ENCODE measurements at regions not wholly inside any gene's neighbourhood (a gene's known extent, or its start where the extent isn't known, plus 50 kb on each side); places are given as distances from the start of the nearest gene placed in this dataset.

DNA sequence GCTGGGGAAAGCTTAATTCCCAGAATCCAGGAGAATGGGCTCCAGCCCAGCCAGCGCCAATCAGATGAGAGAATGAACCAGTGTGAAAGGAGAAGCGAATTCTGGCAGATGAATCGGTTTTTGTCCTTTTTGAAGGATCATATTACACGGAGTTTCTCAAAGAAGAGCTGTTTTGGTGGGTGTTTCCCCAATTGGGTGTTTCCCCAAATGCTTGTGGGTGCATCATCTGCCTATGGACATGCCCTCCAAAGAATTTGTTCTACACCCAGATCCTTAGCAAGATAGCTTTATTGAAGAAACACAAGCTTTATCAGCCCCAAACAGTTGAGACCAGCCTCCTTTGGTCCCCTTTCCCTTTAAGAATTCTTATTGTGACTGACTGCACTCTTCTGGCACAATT, 186.5 kb upstream of the GPR26 start:
- peaks cover 19% of the 10 kb centered on the region for H3K4me1 Mint-ChIP-seq
- H2AFZ ChIP-seq (ENCODE audit: insufficient read depth, low read depth, low read length, poor library complexity, severe bottlenecking): no peak overlapping the region
- H3K27me3 Mint-ChIP-seq (ENCODE audit: low read depth in 3 of 3): peaks cover 6 to 19% (median 17%) of the 10 kb centered on the region in 3 donors
- H3K9me3 ChIP-seq (replicated peaks in 1 of 2; ENCODE audit: control insufficient read depth in 1 of 2, insufficient read depth in 1 of 2, low read length in 2 of 2): no peaks in the 10 kb centered on the region
- WGBS (ENCODE audit: insufficient coverage): 73% methylated on average over 4 of the region's 4 CpGs
- peaks cover 0 to under 1% of the 10 kb centered on the region in 2 donors for H3K27me3 ChIP-seq (ENCODE audit: control insufficient read depth in 2 of 2, insufficient read depth in 2 of 2, low read length in 2 of 2)
- intact Hi-C loops (cut with micrococcal nuclease): no loop called here
- peaks cover 0 to 3% (median 0%) of the 10 kb centered on the region in 7 donors for H3K9me3 Mint-ChIP-seq
- H3K36me3 Mint-ChIP-seq: peaks cover 0 to 7% of the 10 kb centered on the region in 2 donors
- H3K4me3 ChIP-seq (replicated peaks in 1 of 3; ENCODE audit: low read depth in 2 of 3, low read length in 3 of 3): no peak overlapping the region
- no peaks in the 10 kb centered on the region for H4K20me1 ChIP-seq (ENCODE audit: insufficient read depth, low read length)
- H3K4me2 ChIP-seq (replicated peaks; ENCODE audit: extremely low read depth, low read length, poor library complexity, severe bottlenecking): no peak overlapping the region
- H3K79me2 ChIP-seq (ENCODE audit: insufficient read depth, low read length): no peaks in the 10 kb centered on the region
- H3K9ac ChIP-seq (ENCODE audit: insufficient read depth, low read length, poor library complexity, severe bottlenecking): no peak overlapping the region
- TF ChIP-seq CTCF (IDR thresholded peaks at IDR 0.05): no peak
- no peak for DNase-seq
- no peaks in the 10 kb centered on the region for H3K36me3 ChIP-seq (replicated peaks in 1 of 2; ENCODE audit: control insufficient read depth in 1 of 2, insufficient read depth in 2 of 2, low read length in 2 of 2)
- no peak overlapping the region for H3K27ac Mint-ChIP-seq
- no peak overlapping the region for H3K4me3 Mint-ChIP-seq
- no peak overlapping the region for H3K27ac ChIP-seq (ENCODE audit: low read depth in 1 of 2, low read length in 2 of 2)
- H3K4me1 ChIP-seq (ENCODE audit: control insufficient read depth in 1 of 2, insufficient read depth in 2 of 2, low read length in 2 of 2): peaks cover 6 to 18% of the 10 kb centered on the region in 2 donors

DNA sequence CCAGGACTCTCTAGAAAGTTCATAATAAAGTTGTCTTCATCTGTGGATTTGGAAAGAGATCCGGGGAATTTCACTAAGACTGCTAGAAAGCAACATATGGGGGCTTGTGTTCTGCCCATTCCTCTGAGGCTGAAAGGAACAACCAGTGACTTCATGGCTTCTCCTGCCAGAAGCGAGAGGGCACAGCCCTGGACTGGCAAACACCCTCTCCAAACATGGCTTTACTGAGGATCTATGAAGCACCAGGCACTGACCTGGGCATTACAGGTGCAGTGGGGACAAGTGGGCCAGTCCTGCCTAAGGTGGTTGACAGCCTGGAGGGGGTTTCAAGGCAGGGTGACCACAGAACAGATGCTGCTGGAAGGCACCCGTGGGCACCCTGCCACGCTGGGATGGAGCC, 185.8 kb upstream of the GPR26 start:
- DNase-seq: no peak
- no peak overlapping the region for H3K4me2 ChIP-seq (replicated peaks; ENCODE audit: extremely low read depth, low read length, poor library complexity, severe bottlenecking)
- H3K27ac Mint-ChIP-seq: peak overlapping the region in 1 of 7 donors; percentile 9
- no peak overlapping the region for H3K9ac ChIP-seq (ENCODE audit: insufficient read depth, low read length, poor library complexity, severe bottlenecking)
- no peaks in the 10 kb centered on the region for H3K79me2 ChIP-seq (ENCODE audit: insufficient read depth, low read length)
- peaks cover 25% of the 10 kb centered on the region for H3K4me1 Mint-ChIP-seq
- no peak overlapping the region for H2AFZ ChIP-seq (ENCODE audit: insufficient read depth, low read depth, low read length, poor library complexity, severe bottlenecking)
- H3K27me3 ChIP-seq (ENCODE audit: control insufficient read depth in 2 of 2, insufficient read depth in 2 of 2, low read length in 2 of 2): no peaks in the 10 kb centered on the region
- 100% methylated on average over 3 of the region's 4 CpGs for WGBS (ENCODE audit: insufficient coverage)
- peaks cover 4 to 15% (median 15%) of the 10 kb centered on the region in 3 donors for H3K27me3 Mint-ChIP-seq (ENCODE audit: low read depth in 3 of 3)
- H3K4me3 ChIP-seq (replicated peaks in 1 of 3; ENCODE audit: low read depth in 2 of 3, low read length in 3 of 3): no peak overlapping the region
- no peak overlapping the region for H3K27ac ChIP-seq (ENCODE audit: low read depth in 1 of 2, low read length in 2 of 2)
- H3K4me3 Mint-ChIP-seq: no peak overlapping the region
- H3K36me3 ChIP-seq (replicated peaks in 1 of 2; ENCODE audit: control insufficient read depth in 1 of 2, insufficient read depth in 2 of 2, low read length in 2 of 2): no peaks in the 10 kb centered on the region
- H3K9me3 ChIP-seq (replicated peaks in 1 of 2; ENCODE audit: control insufficient read depth in 1 of 2, insufficient read depth in 1 of 2, low read length in 2 of 2): no peaks in the 10 kb centered on the region
- H3K9me3 Mint-ChIP-seq: peaks cover 0 to 3% (median 0%) of the 10 kb centered on the region in 7 donors
- peaks cover 0 to 7% of the 10 kb centered on the region in 2 donors for H3K36me3 Mint-ChIP-seq
- intact Hi-C loops (cut with micrococcal nuclease): no loop called here
- H3K4me1 ChIP-seq (ENCODE audit: control insufficient read depth in 1 of 2, insufficient read depth in 2 of 2, low read length in 2 of 2): peaks cover 13 to 25% of the 10 kb centered on the region in 2 donors
- no peaks in the 10 kb centered on the region for H4K20me1 ChIP-seq (ENCODE audit: insufficient read depth, low read length)
- no peak for TF ChIP-seq CTCF (IDR thresholded peaks at IDR 0.05)
